Right kidney (tissue), 1 donor: ENCODE measurements at regions not wholly inside any gene's neighbourhood (a gene's known extent, or its start where the extent isn't known, plus 50 kb on each side); places are given as distances from the start of the nearest gene placed in this dataset.
"Not testable (repeated sequence)": the region's sequence is repeated elsewhere in the genome, so short reads cannot be mapped to it uniquely, and the experiment has no call there.

Source experiments
- DNase-seq: peaks from one replicate; pipeline ENCODE4 v3.0.0-alpha.2; 2016

- no peak for DNase-seq
Measured at GRCh38 chr2:40043641-40044040, 264.6 kb upstream of the THUMPD2 start.

DNA sequence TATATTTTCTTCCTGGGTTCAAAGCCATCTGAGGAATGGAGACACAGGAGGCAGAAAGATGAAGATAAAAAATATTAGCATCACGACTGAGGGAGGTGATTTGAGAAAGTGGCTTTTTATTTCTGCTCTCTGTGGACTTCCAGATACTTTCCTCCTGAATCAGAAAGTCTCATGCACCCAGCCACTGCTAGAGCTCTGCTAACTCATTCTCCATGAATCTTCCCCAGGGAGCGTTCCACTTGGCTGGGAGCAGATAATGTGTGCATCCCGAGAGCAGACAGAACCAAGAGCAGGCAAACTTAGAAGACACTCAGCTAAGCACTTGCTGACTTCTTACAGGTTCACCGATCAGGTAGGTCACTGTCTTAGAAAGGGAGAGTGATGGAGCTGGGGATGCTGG is 264.1 kb upstream of the THUMPD2 start:
- no peak for DNase-seq

- no peak for DNase-seq
Measured at GRCh38 chr2:40041422-40042382, 262.6 kb upstream of the THUMPD2 start.

GRCh38 chr2:40039549-40039948 is 260.5 kb upstream of the THUMPD2 start:
- DNase-seq = no peak

DNA sequence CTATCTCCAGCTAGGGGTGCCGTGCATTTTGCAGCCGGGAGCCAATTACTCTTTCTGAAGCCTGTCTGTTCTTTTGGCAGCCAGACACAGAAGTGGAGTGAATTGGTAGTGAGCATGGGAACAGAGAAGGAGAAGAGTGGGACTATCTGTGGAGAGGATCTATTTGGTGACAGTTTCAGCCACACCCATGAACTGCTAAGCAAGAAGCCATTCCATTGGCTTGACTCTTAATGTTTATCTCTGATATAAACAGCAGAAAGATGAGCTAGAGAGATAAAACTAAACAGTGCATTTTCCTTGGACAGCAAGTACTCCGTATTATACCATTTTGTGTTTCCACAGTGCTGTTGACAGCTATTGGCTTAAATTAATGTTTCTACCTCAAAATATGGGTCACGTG is 259.6 kb upstream of the THUMPD2 start:
- no peak for DNase-seq

DNA sequence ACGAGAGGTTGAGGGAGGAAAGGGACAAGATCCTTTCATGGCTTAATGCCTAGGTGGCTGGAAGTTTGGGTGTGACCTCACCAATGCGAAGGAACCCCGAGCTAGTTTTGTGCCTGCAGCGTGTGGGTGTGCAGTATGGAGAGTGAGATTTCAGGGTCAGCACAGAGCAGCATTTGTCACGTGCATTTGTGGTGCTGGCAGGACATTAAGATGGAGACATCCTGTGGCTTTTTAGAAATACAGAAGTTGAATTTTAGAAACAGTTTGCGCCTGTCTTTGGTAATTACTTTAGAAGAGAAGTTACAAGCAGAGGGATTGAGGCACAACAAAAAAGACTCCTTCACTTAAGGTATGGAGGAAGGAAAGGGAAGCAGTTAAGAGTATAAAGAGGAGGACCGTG is 258.2 kb upstream of the THUMPD2 start:
- no peak for DNase-seq

DNA sequence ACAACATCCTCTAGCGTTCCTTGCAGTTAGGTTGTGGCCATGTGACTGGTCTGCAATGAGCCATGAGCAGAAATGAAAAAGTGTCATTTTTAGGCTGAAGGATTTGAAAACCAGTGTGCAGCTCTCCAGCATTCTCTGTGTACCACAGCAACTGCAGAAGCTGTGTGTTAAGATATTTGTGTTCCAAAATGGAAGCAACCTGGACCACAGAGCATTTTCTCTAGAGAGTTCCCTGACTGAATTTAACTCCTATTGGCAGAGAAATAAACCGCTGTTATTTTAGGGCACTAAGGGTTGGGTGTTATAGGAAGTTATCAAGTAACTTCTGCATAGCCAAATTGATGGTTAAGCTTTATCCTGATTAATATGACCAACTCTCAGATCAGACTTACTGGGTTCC is 257.2 kb upstream of the THUMPD2 start:
- no peak for DNase-seq

DNA sequence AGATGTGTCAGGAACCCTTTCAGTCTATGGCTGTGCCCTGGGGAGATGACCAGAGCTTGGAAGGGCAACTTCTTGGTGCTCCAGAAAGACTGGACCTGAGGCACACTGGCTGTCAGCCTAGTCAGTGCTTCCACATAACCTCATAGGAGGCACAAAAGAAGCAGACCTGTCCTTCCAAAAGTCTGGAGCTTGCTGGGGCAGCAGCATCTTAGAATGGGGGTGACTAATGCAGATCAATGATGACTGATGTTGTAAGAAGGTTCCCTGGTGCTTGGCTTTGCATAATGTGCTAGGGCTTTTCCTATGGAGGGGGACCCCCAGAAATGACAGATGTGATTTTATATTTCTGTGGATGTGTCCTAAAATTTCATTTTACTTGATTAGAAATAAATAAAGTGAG is 255.7 kb upstream of the THUMPD2 start:
- no peak for DNase-seq

DNA sequence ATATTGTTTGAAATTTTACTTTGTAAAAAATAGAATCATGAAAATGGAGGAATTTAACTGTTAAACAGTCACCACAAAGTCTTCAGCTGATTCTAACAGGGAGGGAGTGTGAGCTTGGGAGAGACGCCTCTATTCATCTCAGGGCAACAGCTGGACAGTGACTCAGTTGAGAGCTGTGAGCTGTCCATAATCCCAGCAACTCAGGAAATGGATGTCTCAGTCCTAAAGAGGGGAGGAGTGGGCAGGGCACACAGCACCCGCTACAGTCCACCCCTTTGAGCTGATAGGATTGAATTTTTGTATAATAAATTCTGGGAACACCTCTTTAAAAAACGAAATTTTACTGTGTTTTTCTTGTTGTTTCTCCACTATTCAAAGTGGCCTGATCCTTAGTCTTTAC is 255.1 kb upstream of the THUMPD2 start:
- no peak for DNase-seq

DNA sequence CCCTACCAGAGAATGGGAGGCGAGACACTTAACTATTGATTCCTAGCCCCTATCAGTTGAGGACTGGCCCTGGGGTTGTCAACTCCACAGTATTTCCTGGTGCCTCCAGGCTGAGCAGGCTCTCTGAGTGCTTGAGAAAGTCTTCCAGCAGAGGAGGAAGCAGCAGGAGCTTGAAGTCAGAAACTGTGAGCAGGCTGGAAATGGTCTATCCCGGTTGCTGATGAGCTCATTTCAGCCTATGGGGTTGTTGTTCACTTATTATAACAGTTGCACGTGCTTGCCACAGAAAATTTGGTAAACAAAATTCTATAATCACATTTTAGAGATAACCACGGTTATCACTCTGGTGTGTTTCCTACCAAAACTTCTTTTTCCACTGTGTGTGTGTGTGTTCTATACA is 254.7 kb upstream of the THUMPD2 start:
- DNase-seq = no peak

DNA sequence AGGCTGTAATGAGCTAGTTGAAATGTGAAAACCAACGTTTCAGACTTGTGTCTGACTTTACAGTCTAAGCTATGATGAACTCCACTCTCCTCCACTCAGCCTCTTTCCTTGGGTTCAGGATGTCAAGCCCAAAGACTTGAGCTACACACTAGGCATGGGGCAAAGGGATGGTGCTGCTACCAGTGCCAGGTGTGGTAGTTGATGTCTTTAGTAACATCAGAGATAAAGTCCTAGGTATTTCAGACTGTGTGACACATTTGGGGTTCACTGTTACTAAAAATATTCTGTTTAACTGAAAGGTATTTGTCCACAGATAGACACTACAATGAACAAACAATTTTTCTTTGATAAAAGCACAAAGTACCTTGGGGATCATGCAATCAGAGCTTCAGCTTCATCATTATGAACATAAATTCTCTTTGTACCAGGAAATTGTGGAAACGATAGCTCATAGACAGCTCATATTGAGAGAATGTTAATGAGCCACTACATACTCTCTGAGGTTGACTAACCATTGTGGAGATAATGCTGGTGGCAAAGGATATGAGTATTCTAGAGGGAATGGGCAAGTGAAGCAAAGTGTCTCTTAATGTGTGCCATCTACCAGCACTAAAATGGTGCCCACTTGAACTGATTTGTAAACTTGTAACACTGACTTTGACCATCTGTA is 253.7 kb upstream of the THUMPD2 start:
- no peak for DNase-seq

DNA sequence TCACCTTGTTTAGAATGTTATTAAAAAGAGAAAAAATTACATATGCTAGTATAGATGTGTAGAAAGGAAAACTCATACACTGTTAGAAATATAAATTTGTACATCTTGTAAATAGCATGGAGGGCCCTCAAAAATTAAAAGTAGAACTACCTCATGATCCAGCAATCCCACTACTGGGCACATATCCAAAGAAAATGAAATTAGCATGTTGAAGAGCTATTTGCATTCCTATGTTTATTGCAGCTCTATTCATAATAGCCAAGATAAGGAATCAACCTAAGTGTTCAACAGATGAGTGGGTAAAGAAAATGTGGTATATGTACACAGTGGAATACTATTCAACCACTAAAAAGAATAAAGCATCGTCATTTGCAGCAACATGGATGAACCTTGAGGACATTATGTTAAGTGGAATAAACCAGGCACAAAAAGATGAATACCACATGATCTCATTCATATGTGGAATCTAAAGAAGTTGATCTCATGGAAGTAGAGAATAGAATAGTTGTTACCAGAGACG is 251.5 kb upstream of the THUMPD2 start:
- no peak for DNase-seq

DNA sequence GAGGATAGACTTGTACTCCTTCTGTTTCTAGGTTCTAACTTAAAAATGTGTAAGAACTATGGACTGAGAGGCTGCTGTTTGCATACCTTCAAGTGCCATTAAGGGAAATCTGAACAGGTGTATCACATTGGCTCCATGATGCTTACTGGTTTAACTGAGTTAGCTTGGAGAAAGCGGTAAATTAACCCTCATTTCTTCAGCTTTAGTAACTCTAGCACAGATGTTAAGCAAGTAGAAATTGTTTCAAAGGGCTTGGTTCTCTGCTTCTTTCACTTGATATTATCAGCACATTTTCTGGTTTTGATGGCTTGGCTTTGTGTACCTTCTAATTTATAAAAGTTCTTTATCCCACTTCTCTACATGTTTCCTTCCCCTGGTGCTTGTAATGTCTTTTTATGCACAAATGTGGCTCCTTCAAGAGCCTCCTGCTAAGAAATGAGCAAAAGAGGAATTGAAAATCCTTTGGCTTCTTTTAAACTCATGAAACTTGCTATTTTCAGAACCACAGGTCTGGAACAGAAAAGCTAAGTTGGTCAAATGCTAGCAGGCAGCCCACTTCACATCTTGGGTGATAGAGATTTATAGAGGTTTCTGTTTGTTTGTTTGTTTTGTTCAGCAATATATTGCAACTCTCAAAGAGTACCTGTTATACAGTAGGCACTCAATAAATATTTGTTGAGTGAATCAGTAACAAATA is 249.9 kb upstream of the THUMPD2 start:
- DNase-seq = no peak

DNA sequence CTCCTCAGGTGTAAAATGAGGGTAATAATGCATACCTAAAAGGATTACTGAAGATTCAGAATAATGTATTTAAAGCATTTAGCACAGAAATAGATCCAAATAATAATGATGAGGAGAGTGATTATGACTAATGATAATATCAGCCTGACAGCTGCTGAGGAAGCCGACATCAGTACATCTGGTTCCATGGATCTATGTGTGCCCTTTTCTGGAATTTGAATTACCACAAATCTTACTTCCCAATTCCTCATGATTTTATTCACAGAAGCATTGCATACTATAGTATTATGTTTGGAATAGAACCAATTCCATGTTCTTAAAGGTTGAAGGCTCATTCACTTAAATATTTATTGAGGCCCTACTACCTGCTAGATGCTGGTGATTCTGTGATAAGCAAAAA is 248.9 kb upstream of the THUMPD2 start:
- no peak for DNase-seq

GRCh38 chr2:40025276-40025675 is 246.2 kb upstream of the THUMPD2 start:
- DNase-seq = not testable (repeated sequence)

DNA sequence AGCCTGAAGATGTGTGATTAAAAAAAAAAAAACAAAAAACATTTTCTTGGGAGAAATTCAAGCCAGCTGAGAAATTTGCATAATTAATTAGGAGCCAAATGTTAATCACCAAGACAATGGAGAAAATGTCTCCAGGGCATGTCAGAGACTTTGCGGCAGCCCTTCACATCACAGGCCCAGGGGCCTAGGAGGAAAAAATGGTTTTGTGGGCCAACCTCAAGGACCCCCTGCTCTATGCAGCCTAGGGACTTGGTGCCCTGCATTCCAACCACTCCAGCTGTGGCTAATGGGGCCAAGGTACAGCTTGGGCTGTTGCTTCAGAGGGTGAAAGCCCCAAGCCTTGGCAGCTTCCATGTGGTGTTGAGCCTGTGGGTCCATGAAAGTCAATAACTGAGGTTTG is 241.9 kb upstream of the THUMPD2 start:
- no peak for DNase-seq

GRCh38 chr2:40016151-40016885 is 237.3 kb upstream of the THUMPD2 start:
- DNase-seq = no peak

GRCh38 chr2:40013962-40014361 is 234.9 kb upstream of the THUMPD2 start:
- DNase-seq = not testable (repeated sequence)

DNA sequence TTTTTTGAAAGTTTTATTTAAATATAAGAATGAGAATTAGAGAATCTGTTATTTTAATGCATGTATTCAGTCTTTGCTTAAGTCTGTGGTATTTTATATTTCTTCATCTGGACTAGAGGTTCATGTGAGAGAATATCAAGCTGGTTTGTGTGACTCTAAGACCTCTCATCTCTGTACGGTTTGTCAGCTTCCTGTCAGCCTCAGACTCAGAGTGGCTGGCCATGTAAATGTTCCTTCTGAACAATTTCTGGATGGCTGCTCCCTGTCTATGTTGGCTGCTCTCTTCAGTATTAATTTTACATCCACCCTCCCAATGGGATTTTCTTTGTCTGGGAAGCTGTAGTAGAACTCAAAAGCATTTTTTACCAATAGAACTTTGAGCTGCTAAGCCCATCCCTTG is 225.3 kb upstream of the THUMPD2 start:
- no peak for DNase-seq

DNA sequence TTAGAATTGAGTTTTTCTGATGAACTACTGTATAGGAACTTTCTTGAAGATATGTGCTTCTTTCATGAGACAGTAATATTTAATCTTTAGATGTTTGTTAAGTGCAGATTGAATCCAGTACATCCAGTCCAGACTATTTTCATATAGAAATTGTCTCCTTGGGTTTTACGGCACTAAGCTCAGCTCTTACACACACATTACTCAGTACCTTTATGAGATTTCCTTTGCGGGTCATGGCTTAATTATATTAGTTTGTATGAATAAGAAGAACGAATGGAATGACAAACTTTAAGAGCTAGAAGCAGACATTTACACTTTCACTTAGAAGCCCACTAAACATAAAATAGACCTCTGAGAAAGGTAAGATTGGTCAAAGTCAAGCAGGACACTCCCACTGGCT is 223.3 kb upstream of the THUMPD2 start:
- no peak for DNase-seq

GRCh38 chr2:39999864-40000263 is 220.8 kb upstream of the THUMPD2 start:
- no peak for DNase-seq

GRCh38 chr2:39998617-39999016 is 219.6 kb upstream of the THUMPD2 start:
- DNase-seq = no peak
